GM18498 (cell line): ENCODE measurements at regions not wholly inside any gene's neighbourhood (a gene's known extent, or its start where the extent isn't known, plus 50 kb on each side); places are given as distances from the start of the nearest gene placed in this dataset.

Source experiments
- ATAC-seq: cut with Tn5 transposase; IDR thresholded peaks from one replicate; pipeline ENCODE4 v1.9.1; 2021; ENCODE audit warnings: mild to moderate bottlenecking, moderate library complexity; ENCODE audit not compliant: unreplicated experiment

DNA sequence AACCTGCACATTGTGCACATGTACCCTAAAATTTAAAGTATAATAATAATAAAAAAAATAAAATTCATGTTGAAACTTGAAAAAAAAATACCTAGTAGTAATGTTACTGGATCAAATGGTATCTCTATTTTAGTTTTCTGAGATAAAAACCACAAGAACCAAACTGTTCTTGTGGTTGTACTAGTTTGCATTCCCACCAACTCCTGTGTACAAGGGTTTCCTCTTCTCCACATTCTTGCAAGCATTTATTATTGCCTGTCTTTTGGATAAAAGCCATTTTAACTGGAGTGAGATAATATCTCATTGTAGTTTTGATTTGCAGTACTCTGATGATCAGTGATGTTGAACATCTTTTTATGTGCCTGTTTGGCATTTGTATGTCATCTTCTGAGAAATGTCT is 177.7 kb downstream of the KIF20B start:
- no peak for ATAC-seq

DNA sequence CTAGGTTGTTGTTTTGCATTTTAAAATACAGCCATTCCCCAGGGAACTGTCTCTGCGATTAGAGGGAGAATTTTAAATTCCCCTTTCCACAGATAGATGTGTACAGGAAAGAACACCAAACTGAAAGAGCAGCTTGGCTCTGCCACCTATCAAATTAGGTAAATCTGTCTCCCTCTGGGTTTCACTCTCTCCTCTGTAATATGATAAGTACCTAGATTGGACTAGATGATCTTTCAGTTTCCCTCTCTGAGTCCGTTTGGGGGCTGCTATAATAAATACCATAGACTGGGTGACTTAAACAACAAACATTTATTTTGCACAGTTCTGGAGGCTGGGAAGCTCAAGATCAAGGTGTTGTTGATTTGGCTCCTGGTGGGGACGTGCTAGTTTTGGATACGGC is 186.0 kb downstream of the KIF20B start:
- peak; percentile 62 for ATAC-seq

DNA sequence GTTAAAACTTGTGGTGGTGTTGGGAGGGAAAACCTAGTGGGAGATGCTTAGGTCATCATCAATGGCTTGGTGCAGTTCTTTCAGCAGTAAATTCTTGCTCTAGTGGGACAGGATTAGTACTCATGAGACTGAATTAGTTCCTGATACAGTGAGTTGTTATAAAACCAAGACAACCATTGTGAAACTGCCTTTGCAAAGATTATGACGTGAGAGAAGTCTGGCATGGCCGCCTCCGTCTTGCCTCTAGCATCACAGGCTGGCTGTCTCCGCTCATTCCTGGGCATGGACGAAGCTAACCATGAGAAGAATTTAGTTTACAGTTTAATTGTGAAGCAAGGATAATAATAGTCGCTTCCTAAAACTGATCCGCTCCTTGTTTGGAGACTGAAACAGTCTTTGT is 186.4 kb downstream of the KIF20B start:
- peak; percentile 66 for ATAC-seq

- ATAC-seq: peak; percentile 69
Measured at GRCh38 chr10:89888321-89889070, 187.1 kb downstream of the KIF20B start.

DNA sequence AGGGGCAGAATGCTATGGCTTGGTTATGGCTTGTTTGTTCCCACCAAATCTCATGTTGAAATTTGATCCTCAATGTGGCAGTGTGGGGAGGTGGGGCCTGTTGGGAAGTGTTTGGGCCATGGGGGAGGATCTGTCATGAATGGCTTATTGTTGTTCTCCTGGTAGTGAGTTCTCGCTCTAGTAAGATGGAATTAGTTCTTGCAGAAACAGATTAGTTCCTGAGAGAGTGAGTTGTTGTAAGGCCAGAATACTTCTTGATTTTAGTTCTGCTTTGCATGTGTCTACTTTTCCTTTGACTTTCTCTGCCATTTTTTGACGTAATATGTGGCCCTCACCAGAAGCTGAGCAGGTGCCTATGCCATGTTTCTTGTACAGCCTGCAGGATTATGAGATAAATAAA is 188.2 kb downstream of the KIF20B start:
- no peak for ATAC-seq

DNA sequence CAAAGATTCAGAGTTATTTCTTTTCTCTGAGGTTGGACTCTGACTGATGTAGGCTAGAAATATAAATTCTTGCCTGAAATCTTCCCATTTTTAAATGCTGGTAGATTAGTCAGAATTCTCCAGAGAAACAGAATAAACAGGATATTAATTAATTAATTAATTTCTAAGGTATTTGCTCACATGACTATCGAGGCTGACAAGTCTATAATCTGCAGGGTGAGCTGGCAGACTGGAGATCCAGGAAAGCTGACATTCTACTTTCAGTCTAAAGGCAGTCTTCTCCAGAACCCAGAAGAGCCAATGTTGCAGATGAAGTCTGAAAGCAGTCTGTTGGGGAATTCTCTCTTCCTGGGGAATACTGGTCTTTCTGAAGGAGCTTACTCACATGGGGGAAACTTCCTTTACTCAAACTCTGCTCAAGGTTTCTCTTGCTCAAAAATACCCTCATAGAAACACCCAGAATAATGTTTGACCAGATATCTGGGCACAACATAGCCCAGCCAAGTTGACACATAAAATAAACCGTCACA is 189.7 kb downstream of the KIF20B start:
- ATAC-seq: no peak

DNA sequence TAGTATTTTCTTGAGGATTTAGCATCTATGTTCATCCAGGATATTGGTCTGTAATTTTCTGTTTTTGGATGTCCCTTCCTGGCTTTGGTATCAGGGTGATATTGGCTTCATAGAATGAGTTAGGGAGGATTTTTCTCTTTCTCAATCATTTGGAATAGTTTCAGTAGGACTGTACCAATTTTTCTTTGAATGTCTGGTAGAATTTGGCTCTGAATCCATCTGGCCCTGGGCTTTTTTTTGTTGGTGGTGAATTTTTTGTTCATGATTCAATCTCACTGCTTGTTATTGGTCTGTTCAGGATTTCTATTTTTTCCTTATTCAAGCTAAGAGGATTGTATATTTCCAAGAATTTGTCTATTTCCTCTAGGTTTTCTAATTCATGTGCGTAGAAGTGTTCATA is 192.7 kb downstream of the KIF20B start:
- no peak for ATAC-seq

GRCh38 chr10:89900554-89900953 is 199.2 kb downstream of the KIF20B start:
- no peak for ATAC-seq

- no peak for ATAC-seq
Measured at GRCh38 chr10:89901895-89902294, 200.5 kb downstream of the KIF20B start.

DNA sequence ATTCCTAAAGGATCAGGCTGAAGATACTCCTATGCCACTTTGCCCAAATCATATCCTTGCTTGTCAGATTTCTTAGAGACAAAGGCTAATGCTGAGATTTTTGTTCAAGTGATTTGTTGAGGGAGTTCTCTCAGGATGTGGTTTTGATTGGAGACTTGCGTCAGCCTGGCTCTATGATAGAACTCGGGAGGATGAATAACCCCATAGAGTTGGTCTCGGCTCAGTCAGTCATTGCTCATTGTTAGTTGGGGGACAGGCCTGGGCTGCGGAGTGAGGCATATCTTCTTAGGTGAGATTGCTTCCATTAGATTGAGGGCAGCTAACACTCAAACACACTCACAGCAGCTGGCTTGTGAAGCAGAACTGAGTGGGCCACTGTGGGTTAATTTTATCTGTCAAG is 203.4 kb downstream of the KIF20B start:
- no peak for ATAC-seq

GRCh38 chr10:89909752-89910151 is 208.4 kb downstream of the KIF20B start:
- ATAC-seq: no peak

GRCh38 chr10:89915021-89915420 is 213.6 kb downstream of the KIF20B start:
- ATAC-seq: no peak

DNA sequence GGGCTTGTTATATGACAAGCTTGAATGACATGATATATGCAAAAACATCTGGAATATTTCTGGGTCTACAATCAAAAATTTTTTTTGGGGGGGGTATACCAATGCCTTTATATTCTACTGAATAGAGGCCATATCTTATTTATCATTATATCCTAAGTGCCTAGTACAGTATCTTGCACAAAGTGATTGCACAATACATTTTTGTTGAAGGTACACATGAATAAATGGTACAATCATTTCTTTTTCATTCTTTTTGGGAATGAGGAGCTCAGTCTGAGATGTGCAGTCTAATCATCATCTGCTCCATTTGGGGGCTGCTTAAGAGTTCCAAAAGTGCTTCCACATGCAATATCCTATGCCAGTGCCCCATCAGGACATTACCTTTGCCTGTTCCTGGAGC is 214.6 kb downstream of the KIF20B start:
- no peak for ATAC-seq

DNA sequence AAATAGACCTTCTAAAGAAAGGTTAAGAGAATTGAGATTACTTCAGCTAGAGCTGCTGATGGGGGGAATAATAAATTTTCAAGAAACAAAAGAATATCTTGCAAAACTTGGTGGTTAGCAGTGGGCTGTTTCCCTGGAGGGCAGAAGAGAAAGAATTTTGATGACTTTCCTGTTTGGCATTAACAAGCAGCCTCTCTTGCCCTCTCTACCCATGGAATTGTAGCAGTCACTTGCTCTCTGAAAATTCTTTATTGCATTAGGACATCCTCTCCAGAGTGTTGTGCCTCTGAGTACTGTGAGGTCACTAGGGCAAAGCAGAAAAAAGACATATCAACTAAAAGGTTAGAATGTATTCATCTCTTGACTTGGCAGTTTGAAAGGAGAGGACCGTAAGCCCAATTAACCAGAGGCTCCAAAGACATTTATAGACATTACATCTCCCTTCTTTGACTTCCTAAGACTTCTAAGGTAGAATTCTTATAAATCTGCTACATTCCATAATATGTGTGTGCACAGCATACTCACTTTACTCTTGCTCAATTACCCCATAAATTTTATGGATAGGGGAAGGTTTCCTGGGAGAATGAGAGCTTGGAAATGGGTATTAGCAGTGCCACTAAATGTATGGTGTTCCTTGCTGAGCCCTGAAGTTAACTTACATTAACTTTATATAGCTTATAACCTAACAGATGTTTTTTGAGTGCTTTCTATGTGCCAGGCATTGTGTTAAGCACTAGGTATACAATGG is 215.3 kb downstream of the KIF20B start:
- ATAC-seq: no peak

GRCh38 chr10:89921403-89921802 is 220.0 kb downstream of the KIF20B start:
- ATAC-seq: no peak

- no peak for ATAC-seq
Measured at GRCh38 chr10:89923661-89924060, 222.3 kb downstream of the KIF20B start.

DNA sequence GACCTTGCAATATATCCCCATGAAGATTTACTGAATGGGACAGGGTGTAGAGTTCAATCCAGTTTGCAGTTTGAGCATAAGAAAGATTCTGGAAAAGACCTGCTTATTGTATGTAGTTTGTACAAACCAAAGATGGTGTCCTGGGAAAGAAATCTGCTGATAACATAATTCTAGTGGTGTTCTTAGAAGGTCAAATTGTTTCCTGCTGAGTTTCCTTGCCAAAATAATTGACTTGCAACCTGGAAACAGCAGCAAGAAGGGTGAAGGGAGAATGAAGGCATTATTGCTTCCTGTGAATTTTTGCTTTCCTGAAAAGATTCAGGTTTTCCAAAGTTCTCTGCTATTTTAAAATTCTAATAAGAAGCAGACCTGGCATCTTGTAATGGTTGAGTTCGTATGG is 222.9 kb downstream of the KIF20B start:
- ATAC-seq: no peak

- ATAC-seq: no peak
Measured at GRCh38 chr10:89926736-89927135, 225.3 kb downstream of the KIF20B start.

DNA sequence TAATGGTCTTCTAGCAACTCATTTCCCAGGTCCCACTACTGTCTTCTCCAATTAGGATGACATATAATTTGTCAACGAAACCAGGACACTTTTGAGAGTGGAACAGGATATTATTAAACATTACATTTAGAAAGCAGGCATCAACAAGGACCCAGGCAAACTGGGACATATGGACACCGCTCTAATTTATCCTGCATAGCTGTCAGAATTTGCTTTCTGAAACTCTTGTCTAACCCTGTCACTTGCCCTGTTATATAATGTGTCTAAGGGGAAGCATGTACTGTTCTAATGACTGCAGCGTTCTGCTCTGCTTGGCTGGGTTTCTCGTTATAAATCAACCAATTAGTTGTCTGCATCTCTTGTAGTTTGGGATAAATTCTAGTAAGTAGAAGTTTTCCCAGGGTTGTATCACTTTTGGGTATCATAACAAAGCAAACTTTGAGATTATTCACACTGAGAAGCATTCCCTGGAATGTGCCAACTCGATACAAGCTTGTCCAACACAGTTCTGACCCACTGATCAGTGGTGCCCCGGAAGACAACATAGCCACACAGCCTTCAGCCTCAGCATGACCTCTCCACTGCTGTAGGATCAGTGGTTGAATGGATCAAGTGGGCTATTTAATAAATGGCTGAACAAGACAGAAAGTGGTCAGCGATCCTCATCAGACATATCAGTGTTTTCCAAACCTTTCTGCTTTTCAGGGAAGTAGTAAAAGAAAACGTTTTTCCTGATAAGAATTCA is 228.1 kb downstream of the KIF20B start:
- no peak for ATAC-seq

- no peak for ATAC-seq
Measured at GRCh38 chr10:89937494-89937893, 236.1 kb downstream of the KIF20B start.

- ATAC-seq: no peak
Measured at GRCh38 chr10:89940076-89940475, 238.7 kb downstream of the KIF20B start.

DNA sequence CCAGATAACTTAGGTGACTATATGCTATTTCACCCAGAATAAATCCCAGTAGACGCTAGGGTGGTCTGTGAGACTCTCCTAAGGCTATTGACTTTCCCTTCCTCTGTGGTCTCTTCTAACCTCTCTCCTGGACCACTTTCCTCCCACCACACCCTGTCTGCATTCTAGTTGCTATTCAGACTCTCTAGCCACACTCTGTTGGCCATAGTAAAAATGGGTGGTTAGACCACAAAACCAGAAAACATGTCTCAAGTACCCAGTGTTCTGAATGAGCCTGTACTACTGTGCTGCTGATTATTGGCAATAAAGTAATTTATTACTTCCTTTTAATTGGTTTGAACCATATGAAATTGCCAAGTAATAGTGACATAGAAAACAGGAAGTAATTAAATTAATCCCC is 240.8 kb downstream of the KIF20B start:
- ATAC-seq: no peak
